ENCODE measurements at regions not wholly inside any gene's neighbourhood (a gene's known extent, or its start where the extent isn't known, plus 50 kb on each side); places are given as distances from the start of the nearest gene placed in this dataset.
A peak's percentile ranks its signal among the peaks of the same experiment; 100 is the strongest.

DNA sequence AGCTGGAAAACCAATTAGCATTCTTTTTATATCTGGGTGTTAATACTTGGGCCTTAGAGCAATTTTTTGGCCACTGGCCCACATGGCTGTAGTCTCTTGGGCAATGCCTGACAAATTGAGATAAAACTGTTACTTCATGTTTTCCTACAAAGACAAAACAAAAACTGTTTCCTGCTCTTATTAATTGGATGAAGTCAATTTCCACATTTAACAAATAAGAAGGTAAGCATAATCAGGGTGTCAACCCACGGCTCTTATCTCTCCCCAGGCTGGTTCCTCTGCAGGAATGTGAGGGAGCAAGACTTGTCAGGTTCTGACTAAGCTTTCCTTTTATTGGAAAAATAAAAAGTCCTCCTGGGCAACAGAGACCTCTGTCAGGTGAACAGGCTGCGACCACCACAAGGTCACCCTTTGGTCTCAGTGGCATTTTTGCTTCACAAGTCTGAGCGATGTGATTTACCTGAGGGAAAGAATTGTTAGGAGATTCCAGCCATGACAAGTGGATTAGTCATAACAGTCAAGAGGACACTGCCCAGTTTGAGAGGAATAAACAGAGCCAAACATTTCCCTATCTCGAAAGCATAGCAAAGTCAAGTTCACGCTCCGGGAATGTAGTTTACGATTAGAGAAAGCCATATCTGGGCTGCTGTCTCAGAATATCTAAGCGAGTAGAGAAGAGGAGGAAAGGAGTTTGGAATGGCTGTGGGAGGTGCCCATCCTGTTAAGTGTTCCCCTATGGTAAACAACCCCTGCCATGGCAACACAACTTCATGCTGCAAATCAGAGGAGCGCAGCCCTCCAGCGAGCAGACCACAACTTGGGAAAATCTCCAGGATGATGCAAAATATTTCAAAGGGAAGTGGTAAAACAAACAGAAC, 144.4 kb downstream of the TES start (continued):
- TF ChIP-seq, protein P1, sequence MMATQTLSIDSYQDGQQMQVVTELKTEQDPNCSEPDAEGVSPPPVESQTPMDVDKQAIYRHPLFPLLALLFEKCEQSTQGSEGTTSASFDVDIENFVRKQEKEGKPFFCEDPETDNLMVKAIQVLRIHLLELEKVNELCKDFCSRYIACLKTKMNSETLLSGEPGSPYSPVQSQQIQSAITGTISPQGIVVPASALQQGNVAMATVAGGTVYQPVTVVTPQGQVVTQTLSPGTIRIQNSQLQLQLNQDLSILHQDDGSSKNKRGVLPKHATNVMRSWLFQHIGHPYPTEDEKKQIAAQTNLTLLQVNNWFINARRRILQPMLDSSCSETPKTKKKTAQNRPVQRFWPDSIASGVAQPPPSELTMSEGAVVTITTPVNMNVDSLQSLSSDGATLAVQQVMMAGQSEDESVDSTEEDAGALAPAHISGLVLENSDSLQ (IDR thresholded peaks at IDR 0.05) = 0 out of 2 replicates have a peak, but pooled peaks have one; percentile 34
- TF ChIP-seq, protein P2, sequence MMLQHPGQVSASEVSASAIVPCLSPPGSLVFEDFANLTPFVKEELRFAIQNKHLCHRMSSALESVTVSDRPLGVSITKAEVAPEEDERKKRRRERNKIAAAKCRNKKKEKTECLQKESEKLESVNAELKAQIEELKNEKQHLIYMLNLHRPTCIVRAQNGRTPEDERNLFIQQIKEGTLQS (IDR thresholded peaks at IDR 0.05) = peak; percentile 48
- TF ChIP-seq, protein P2 (CRISPR knock-in tag; conservative IDR thresholded peaks at IDR 0.05) = no peak; the same call in 1 of the 2 replicates
- TF ChIP-seq RAD21 (CRISPR knock-in tag; conservative IDR thresholded peaks at IDR 0.05 in 1 of 2, IDR thresholded peaks at IDR 0.05 in 1 of 2) (0 out of 4 replicates have a peak, but pooled peaks of 1 of the 2 experiments have one; percentile 6), HDAC8 (tag; IDR thresholded peaks at IDR 0.05) (no peak), ZFPM2 (CRISPR knock-in tag; IDR thresholded peaks at IDR 0.05) (no peak), SNIP1 (IDR thresholded peaks at IDR 0.05; ENCODE audit: low read depth) (no peak), ATF1 (CRISPR knock-in tag; IDR thresholded peaks at IDR 0.05) (no peak), ATF1 (tag; IDR thresholded peaks at IDR 0.05) (peak; percentile 50), ZNF436 (CRISPR knock-in tag; IDR thresholded peaks at IDR 0.05) (no peak), MAZ (CRISPR knock-in tag; conservative IDR thresholded peaks at IDR 0.05 in 1 of 2, IDR thresholded peaks at IDR 0.05 in 1 of 2) (0 out of 4 replicates have a peak, but pooled peaks of 1 of the 2 experiments have one; percentile 13), TAL1 (IDR thresholded peaks at IDR 0.05) (peak; percentile 37; the same call in 1 of the 2 replicates), SMARCE1 (IDR thresholded peaks at IDR 0.05) (peak; percentile 80), CEBPG (CRISPR knock-in tag; IDR thresholded peaks at IDR 0.05) (peak; percentile 47; the same call in 1 of the 2 replicates), CEBPG (tag; conservative IDR thresholded peaks at IDR 0.05 in 1 of 2, IDR thresholded peaks at IDR 0.05 in 1 of 2) (peak; percentile 70 to 85), EWSR1 (IDR thresholded peaks at IDR 0.05; ENCODE audit: borderline replicate concordance, low read depth, partially characterized antibody) (no peak), ZNF347 (CRISPR knock-in tag; IDR thresholded peaks at IDR 0.05; ENCODE audit: low read depth) (no peak), SRSF9 (IDR thresholded peaks at IDR 0.05; ENCODE audit: borderline replicate concordance, low read depth, low read length) (no peak), SMC3 (conservative IDR thresholded peaks at IDR 0.05; ENCODE audit: insufficient read depth, low read depth, low read length) (no peak)
- TF ChIP-seq, protein P3, sequence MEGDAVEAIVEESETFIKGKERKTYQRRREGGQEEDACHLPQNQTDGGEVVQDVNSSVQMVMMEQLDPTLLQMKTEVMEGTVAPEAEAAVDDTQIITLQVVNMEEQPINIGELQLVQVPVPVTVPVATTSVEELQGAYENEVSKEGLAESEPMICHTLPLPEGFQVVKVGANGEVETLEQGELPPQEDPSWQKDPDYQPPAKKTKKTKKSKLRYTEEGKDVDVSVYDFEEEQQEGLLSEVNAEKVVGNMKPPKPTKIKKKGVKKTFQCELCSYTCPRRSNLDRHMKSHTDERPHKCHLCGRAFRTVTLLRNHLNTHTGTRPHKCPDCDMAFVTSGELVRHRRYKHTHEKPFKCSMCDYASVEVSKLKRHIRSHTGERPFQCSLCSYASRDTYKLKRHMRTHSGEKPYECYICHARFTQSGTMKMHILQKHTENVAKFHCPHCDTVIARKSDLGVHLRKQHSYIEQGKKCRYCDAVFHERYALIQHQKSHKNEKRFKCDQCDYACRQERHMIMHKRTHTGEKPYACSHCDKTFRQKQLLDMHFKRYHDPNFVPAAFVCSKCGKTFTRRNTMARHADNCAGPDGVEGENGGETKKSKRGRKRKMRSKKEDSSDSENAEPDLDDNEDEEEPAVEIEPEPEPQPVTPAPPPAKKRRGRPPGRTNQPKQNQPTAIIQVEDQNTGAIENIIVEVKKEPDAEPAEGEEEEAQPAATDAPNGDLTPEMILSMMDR (IDR thresholded peaks at IDR 0.05 in 2 of 3, conservative IDR thresholded peaks at IDR 0.05 in 1 of 3; ENCODE audit: insufficient read depth in 2 of 3, low read depth in 1 of 3, low read length in 3 of 3) = no peak
- TF ChIP-seq, protein P4, sequence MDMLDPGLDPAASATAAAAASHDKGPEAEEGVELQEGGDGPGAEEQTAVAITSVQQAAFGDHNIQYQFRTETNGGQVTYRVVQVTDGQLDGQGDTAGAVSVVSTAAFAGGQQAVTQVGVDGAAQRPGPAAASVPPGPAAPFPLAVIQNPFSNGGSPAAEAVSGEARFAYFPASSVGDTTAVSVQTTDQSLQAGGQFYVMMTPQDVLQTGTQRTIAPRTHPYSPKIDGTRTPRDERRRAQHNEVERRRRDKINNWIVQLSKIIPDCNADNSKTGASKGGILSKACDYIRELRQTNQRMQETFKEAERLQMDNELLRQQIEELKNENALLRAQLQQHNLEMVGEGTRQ (CRISPR knock-in tag; IDR thresholded peaks at IDR 0.05) = no peak
- TF ChIP-seq, protein P5, sequence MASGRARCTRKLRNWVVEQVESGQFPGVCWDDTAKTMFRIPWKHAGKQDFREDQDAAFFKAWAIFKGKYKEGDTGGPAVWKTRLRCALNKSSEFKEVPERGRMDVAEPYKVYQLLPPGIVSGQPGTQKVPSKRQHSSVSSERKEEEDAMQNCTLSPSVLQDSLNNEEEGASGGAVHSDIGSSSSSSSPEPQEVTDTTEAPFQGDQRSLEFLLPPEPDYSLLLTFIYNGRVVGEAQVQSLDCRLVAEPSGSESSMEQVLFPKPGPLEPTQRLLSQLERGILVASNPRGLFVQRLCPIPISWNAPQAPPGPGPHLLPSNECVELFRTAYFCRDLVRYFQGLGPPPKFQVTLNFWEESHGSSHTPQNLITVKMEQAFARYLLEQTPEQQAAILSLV (tag; IDR thresholded peaks at IDR 0.05) = no peak

Measured in K562 (cell line).